CD4-positive, alpha-beta T cell treated with Interleukin-15 for 1 hour (primary cell): ENCODE measurements at regions not wholly inside any gene's neighbourhood (a gene's known extent, or its start where the extent isn't known, plus 50 kb on each side); places are given as distances from the start of the nearest gene placed in this dataset.

Experiments
- DNase-seq: peaks from one replicate; pipeline ENCODE4 v3.0.0-alpha.2; 2020

DNA sequence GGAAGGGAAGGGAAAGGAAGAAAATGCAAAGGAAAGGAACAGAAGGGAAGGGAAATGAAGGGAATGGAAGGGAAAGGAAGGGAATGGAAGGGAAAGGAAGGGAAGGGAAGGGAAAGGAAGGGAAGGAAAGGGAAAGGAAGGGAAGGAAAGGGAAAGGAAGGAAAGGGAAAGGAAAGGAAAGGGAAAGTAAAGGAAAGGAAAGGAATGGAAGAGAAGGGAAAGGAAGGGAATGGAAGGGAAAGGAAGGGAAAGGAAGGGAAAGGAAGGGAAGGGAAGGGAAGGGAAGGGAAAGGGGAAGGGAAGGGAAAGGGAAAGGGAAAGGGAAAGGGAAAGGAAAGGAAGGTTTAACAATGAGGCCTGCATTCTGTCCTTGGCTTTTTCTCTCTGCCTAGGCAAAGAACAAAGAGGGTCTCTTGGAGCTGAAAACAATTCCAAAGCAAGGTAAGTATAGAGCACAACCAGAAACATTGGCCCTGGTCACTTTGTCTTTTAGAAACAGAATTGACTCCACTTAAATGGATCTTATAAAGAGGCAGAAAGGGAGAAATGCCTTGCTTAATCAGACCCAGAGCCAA lies 525.9 kb upstream of the TMPO start:
- no peak for DNase-seq

DNA sequence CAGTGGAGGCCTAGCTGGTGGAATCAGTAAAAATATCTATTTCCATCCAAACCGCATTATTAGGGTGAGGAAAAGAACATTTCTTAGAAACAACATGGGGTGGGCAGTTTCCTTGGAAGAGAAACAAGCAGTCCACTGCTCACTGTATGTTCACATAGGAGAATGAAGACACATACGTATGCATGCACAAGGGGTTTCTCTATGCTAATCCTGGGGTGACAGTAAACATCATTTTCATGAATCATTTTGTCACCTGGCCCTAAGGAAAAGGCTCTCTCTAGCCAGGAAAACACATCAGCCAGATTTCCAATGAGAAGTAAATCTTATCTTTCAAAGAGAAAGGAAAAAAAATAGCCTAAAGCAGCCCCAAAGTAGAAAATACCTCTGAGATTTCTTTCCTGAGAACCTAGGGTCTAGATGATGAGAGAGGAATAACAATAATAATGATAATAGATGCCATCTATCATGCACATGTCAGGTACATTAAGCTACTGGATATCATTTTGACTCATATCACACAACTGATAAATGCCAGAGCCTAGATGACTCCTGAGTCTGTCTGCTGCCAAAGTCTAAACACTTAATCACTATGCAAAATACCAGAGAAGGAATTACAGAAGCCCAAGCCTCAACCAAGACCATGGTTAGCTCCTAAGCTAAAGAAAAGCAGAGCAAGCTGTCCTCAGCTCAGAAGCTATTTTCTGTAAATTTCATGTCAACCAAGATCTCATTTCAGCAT lies 520.5 kb upstream of the TMPO start:
- DNase-seq = no peak

GRCh38 chr12:97995559-97995958 lies 519.8 kb upstream of the TMPO start:
- DNase-seq = no peak

DNA sequence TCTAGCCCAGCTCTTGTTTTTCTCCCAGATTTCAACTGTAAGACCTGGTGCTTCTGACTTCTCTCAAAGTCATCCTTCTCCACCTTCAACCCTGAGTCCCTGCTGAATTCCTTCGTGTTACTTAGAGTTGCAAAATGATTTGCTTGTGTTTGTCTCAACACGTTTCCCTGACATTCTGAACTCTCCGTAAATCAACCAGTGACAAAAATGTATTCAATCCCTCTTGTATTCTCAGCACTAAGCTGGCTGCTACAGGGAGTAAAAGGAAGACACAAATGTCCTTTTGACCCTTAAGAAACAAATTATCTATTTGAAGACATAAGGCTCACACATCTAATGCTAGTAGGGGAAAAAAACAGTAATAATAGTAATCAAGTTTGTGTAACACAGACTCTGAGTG lies 514.0 kb upstream of the TMPO start:
- DNase-seq = no peak

DNA sequence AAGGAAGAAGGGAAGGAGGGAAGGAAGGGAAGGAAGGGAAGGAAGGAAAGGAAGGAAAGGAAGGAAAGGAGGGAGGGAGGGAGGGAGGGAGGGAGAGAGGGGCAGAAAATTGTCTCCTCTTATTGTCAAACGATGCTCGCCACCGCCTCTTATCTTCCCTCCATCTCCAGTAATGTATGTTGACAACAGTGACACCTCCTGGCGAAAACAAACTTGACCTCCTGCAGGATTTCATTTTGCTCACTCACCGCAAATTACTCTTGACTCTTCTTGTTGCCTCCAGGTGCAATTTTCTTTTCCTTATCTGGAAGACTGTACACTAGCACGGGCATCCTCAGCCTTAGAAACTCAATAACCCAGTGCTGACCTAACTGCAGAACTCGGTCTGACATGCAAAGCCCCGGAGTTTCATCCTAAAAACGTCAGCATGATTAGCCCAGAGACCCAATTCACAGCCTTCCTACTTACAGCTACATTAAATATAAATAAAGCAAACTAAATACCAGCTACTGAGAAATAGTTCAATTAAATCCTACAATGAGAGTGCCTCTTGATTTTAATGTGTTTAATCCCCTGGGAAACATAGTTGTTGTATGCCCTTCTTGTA lies 512.4 kb upstream of the TMPO start:
- DNase-seq = no peak

- no peak for DNase-seq
Observed at GRCh38 chr12:98007963-98008362, 507.4 kb upstream of the TMPO start.

GRCh38 chr12:98013560-98013959 lies 501.8 kb upstream of the TMPO start:
- DNase-seq = no peak

GRCh38 chr12:98018836-98019235 lies 496.6 kb upstream of the TMPO start:
- no peak for DNase-seq

DNA sequence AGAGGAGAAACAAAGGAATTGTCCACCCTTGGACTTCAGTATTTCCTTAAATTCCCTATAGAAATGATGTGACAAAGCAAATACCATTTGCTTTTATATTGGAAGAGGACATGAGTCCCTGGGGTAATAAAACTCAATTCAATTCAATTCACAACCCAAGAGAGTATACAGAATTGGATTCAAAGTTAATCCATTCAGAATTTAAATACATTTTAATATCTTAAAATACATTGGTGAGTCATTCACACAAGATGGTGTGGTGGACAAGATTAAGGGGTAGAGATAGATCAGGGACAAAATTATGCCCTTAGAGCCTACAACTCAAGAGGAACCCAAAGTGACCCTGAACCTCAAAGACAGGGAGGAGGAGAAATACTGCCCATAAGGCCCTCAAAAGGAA lies 495.0 kb upstream of the TMPO start:
- no peak for DNase-seq

- DNase-seq = no peak
Observed at GRCh38 chr12:98022961-98023360, 492.4 kb upstream of the TMPO start.

DNA sequence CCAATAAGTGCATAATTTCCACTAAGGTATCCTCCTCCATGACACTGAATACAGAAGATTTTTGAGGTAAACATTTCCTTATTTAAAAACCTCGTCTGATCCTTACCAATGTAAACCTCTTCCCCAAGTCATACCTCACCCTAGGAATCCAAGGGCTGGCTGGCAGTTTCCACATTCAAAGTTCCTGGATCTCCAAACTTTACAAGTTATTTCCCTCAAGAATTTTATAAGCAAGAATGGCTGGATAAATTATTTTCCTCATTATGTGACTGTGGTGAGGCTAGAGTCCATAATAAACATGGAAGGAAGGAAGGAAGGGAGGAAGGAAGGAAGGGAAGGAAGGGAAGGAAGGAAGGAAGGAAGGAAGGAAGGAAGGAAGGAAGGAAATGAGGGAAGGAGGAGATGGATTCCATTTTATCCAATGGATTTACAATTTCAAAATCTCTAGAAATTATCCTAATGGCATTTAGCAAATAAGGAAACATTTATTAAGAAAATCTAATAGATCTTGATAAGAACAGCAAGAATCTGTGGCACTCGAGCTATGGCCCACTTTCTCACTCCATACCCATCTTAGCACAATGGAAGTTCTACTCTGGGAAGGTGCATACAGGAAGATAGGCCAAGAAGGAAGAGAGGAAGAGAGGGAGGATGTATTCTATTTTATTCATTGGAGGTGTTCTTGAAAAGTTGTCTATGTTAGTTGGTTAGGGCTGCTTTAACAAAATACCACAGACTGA lies 477.8 kb upstream of the TMPO start:
- no peak for DNase-seq

DNA sequence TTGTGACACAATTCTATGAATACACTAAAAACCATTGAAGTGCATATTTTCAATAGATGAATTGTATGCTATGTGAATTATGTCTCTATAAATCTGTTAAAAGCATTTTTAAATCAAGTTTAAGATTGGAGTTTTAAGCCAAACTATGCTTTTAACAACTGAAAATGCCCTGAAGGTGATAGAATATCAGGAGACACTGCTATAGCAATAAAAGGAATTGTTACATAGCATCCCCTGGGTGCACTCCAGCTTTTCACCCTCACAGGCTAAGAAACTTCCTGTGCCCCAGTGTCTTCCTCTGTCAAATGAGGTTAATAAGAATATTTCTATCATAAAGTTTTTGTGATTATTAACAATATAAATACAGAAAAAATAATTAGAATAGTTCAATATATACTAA lies 472.7 kb upstream of the TMPO start:
- DNase-seq = no peak

- DNase-seq = no peak
Observed at GRCh38 chr12:98045395-98045794, 470.0 kb upstream of the TMPO start.

DNA sequence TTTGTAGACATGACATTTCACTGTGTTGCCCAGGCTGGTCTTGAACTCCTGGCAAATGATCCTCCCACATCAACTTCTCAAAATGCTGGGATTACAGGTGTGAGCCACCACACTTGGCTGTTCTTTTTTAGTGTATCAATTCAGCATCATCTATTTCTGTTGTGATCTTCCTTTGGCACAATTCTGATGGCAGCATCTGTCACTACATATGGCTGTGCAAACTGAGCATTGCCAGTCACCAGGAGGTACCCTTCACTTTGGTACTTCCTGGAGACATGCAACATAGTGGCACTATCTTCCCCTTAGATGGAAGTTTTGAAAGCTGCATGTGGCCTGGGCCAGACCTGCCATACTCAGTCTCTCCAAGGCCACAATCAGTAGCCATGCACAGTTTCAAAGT lies 467.1 kb upstream of the TMPO start:
- DNase-seq = no peak

- DNase-seq = no peak
Observed at GRCh38 chr12:98053202-98053601, 462.2 kb upstream of the TMPO start.

DNA sequence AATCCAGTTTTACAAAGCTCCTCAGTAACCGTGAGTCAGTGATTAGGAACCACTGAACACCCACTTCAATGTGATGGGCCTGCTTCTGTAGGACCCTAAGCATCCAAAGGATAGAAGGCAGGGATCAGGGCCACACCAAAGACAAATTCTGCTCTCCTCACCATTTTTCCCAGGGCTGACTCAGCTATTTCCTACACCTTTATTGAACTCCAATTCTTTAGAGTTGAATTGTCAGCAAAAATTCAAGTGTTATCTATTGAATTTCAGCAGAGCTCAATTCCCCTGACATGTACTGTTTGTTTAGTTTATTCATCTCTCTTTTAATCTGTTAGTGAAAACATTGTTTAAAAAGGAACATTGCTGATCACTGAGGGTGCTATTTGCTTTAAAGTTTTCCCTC lies 457.7 kb upstream of the TMPO start:
- no peak for DNase-seq

DNA sequence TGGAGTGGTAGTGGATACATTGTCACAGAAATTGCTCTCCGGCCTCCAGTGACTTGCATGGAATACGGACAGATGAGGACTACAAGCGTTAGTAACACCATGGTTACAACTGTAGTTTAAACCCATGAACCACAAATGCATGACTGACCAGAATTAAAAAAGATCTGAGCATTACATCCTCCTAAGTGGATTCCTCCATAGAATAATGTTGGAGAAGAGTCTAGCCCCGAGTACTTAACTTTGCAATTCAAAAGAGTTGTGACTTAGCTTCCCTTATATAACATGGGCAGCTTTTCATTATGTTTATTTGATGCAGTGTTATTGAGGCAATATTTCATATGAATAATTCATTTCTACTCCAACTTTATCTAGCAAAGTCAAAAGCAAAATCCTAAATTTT lies 457.2 kb upstream of the TMPO start:
- DNase-seq = no peak

DNA sequence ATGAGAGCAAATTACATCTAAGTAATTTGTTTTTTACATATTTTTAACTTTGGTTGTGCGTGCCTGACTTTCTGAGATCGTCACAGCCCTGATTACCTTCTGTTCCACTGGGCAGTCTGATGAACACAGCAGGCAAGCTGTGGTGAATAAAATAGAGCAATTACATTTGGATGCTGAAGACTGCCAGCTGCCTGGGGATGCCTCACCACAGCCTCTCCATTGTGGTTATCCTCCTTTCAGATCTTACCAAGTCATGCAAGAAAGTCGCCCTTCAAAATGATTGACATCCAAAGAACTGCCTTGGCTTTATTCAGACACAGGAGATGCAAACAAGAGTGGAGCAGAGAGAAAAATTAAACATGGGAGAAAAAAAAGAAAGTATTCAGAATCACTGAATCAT lies 456.6 kb upstream of the TMPO start:
- no peak for DNase-seq

- DNase-seq = no peak
Observed at GRCh38 chr12:98059659-98060343, 455.6 kb upstream of the TMPO start.

- no peak for DNase-seq
Observed at GRCh38 chr12:98060411-98060810, 455.0 kb upstream of the TMPO start.

- no peak for DNase-seq
Observed at GRCh38 chr12:98062464-98063245, 452.7 kb upstream of the TMPO start.

- no peak for DNase-seq
Observed at GRCh38 chr12:98064501-98064900, 450.9 kb upstream of the TMPO start.

DNA sequence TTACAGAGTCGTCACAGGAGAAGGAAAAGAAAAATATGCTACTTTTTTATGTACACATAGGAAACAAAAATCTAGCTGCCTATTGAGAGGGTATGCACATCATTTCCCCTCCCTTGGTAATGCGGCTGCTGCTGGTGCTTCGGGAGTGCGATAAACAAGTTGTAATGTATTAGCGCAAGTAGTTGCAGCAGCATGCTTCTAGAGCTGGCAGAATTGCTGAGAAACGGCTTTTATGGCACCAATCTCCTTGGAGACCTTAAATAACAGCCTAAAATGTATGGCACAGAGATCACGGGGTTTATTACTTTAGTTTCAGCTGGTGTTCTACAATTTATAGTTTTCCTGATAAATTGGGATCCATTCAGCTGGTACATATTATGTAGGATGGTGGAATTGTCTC lies 447.6 kb upstream of the TMPO start:
- no peak for DNase-seq
